Lower leg skin (tissue), 4 donors: ENCODE measurements at regions not wholly inside any gene's neighbourhood (a gene's known extent, or its start where the extent isn't known, plus 50 kb on each side); places are given as distances from the start of the nearest gene placed in this dataset.

Experiments
- DNase-seq, 2 donors: peaks; one replicate each; pipeline ENCODE4 v3.0.0-alpha.2; 2019; ENCODE audit warnings: low spot score in 2 of 2
- H3K4me3 ChIP-seq: fragments of 200-600 bp; sonication (generic); 2 replicates; pipeline ENCODE4 v1.5.1; 2017; ENCODE audit warnings: mild to moderate bottlenecking, low read depth; ENCODE audit not compliant: poor library complexity, severe bottlenecking
- POLR2A ChIP-seq, 2 donors: fragments of 450-650 bp; IDR thresholded peaks; one replicate each; pipeline ENCODE4 v1.6.1; 2016 to 2017; ENCODE audit warnings: antibody characterized with exemption in 2 of 2, mild to moderate bottlenecking in 1 of 2, moderate library complexity in 1 of 2
- WGBS, 2 donors: methylation state at CpG; one replicate each; pipeline ENCODE4 v1.1.5; 2018; 5-methylcytosine and 5-hydroxymethylcytosine counted together
- intact Hi-C: fragments of 100-400 bp; cut with DNase I; formaldehyde crosslinking; loops from one replicate; pipeline ENCODE4 v1.15.0; 2023; ENCODE audit warnings: low total_unique reads
- TF ChIP-seq, protein P1 (sequence below), 3 donors: fragments of 450-650 bp; IDR thresholded peaks; one replicate each; pipeline ENCODE4 v1.5.1; 2016; ENCODE audit warnings: antibody characterized with exemption in 3 of 3, mild to moderate bottlenecking in 3 of 3, moderate library complexity in 2 of 3

DNA sequence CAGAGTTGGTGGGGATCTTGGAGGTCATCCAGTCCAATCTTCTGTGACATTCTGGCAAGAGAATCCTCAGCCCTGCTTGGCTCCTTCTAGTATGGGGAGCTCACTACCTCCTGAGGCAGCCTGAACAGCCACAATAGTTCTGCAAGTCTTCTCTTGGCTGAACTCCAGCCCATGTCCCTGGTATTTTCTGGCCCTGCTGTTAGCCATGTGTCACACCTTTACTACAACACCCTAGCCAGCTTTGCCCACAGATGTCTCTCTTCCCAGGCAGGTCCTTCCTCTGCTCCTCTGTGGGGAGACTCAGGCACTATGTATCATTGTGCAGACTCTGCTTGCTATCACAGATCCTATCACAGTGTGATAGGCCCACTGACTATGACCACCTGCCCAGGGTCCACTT is 297.7 kb downstream of the CTTN start:
- intact Hi-C loops = no loop called here
- no peak for DNase-seq
- H3K4me3 ChIP-seq = no peak overlapping the region
- TF ChIP-seq POLR2A (IDR thresholded peaks at IDR 0.05) = no peak
- TF ChIP-seq, protein P1, sequence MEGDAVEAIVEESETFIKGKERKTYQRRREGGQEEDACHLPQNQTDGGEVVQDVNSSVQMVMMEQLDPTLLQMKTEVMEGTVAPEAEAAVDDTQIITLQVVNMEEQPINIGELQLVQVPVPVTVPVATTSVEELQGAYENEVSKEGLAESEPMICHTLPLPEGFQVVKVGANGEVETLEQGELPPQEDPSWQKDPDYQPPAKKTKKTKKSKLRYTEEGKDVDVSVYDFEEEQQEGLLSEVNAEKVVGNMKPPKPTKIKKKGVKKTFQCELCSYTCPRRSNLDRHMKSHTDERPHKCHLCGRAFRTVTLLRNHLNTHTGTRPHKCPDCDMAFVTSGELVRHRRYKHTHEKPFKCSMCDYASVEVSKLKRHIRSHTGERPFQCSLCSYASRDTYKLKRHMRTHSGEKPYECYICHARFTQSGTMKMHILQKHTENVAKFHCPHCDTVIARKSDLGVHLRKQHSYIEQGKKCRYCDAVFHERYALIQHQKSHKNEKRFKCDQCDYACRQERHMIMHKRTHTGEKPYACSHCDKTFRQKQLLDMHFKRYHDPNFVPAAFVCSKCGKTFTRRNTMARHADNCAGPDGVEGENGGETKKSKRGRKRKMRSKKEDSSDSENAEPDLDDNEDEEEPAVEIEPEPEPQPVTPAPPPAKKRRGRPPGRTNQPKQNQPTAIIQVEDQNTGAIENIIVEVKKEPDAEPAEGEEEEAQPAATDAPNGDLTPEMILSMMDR (IDR thresholded peaks at IDR 0.05) = no peak

DNA sequence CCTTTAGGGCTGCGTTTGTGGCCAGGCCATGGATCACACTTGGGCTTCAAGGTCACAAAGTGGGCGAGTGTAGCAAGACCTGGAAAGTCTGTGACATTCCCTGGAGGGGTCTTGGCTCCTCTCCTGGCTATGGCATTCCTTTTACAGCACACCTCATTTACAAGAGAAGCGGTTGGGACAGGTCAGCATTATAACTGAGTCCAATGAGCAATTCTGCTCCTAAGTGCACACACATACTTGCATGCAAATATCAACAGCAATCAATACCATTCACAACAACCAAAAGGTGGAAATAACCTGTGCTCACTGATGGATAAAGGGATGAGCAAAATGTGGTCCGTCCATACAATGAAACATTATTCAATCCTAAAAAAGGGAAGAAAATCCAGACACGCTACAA is 298.2 kb downstream of the CTTN start:
- WGBS, 2 donors = 92 to 94% methylated on average over 5 of the region's 5 CpGs
- TF ChIP-seq, protein P1 (IDR thresholded peaks at IDR 0.05) = no peak
- TF ChIP-seq POLR2A (IDR thresholded peaks at IDR 0.05) = no peak
- intact Hi-C loops = no loop called here
- DNase-seq = no peak
- no peak overlapping the region for H3K4me3 ChIP-seq

DNA sequence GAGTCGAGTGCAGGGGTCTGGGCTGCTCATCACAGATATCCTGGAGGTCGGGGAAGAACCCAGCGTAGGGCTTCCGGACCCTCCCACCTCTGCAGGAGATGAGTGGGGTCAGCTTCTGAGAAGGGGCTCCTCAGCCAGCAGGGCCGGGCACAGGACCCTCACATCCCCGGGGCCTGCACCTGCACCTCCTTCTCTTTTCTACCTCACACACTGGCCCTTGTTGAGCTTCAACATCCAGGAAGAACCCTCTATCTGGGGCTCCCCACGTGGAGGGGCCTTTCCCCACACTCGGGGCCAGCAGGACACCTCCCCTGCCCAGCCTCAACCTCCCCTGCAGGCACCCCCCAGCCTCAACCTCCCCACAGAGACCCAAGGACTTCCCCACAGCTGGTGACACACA is 299.4 kb downstream of the CTTN start:
- no peak for DNase-seq
- H3K4me3 ChIP-seq = no peak overlapping the region
- WGBS, 2 donors = 84 to 89% methylated on average over 8 of the region's 8 CpGs
- TF ChIP-seq POLR2A (IDR thresholded peaks at IDR 0.05) = no peak
- TF ChIP-seq, protein P1 (IDR thresholded peaks at IDR 0.05) = no peak
- intact Hi-C loops = no loop called here

DNA sequence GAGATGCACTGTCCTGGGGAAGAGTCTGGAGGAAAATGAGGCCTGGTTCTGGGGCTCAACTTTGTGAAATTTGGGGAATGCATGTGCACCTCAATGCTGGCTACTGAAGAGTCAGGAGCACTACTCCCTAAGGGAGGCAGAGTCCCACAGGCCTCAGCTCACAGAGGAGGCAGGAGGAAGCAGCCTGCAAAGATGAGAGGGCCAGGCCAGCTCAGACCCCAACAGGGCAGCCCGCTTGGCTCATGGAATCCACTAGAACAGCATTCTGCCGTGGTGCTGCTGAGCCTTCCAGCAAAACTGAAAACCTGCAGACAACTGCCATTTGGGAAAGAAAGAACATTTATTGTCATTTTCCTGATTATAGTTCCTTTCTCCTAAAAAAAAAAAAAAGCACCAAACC is 300.5 kb downstream of the CTTN start:
- intact Hi-C loops = no loop called here
- H3K4me3 ChIP-seq = no peak overlapping the region
- WGBS, 2 donors = 75% methylated on average over 2 of the region's 2 CpGs
- TF ChIP-seq, protein P1 (IDR thresholded peaks at IDR 0.05) = no peak
- TF ChIP-seq POLR2A (IDR thresholded peaks at IDR 0.05) = no peak
- DNase-seq = no peak

DNA sequence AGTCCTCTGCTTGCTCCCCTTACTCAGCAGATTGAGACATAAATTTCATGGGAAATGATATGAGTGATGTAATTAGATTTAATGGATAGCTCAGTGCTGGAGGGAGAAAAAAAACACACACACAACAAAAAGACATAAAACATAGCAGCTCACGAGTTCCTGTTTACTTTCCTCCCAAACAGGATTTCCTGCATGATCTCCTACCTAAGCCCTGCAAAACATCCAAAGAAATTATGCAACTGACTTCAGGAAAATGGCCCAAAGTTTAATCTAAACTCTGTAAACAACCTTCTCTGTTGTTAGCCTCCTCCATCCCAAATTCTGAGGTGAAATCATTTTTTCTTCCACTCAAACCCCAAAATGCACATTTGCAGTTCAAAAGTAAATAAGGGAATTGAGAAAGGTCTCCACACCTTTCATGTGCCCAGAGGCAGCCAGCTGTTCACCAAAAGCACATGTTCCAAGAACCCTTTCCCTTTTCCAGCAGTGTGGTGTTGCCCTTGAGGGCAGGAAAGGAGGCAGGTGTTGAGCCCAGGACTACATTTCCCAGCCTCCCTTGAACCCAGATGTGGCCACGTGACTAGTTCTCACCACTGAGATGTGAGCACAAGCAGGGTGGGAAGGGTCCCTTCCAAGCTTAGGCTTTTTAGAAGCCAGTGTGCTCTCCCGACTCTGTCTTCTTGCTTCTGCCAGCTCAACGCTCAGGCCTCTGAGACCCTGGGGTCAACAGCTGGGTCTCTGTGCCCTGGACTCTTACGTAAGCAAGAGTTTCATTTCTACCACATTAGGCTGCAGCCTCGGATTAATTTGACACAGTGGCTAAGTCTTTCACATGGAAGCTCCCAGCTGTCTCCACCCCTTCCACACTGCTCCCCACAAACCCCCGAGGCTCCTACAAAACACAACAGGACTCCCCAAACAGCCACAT is 301.2 kb downstream of the CTTN start:
- TF ChIP-seq, protein P1 (IDR thresholded peaks at IDR 0.05) = no peak
- TF ChIP-seq POLR2A (IDR thresholded peaks at IDR 0.05) = no peak
- no peak overlapping the region for H3K4me3 ChIP-seq
- 60 to 66% methylated on average over 7 of the region's 7 CpGs for WGBS, 2 donors
- intact Hi-C loops = no loop called here
- DNase-seq = no peak

DNA sequence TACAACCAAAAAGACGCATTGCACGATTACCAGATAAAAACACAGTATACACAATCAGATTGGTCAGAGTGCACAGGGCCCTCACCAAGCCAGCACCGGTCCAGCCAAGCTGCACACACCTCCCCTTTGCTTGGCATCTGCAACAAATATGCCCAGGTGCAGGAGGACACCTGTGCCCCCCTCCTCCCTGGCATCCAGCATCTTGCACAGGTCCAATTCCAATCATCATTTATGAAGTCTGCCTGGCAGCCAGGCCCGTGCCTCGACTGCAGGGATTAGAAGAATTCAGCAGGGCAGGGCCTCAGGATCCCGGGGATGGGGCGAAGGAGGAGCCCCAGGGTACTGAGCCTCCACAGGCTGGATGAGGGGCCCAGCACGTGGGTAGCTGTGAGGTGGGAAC is 302.1 kb downstream of the CTTN start:
- WGBS, 2 donors = 77 to 78% methylated on average over 8 of the region's 8 CpGs
- intact Hi-C loops = no loop called here

More for the DNA sequence above, 302.1 kb downstream of the CTTN start:
- H3K4me3 ChIP-seq = no peak overlapping the region
- no peak for TF ChIP-seq POLR2A (IDR thresholded peaks at IDR 0.05)
- TF ChIP-seq, protein P1 (IDR thresholded peaks at IDR 0.05) = no peak
- DNase-seq = no peak
